GM12865 (cell line): ENCODE measurements at regions not wholly inside any gene's neighbourhood (a gene's known extent, or its start where the extent isn't known, plus 50 kb on each side); places are given as distances from the start of the nearest gene placed in this dataset.

Experiments
- DNase-seq: peaks from one replicate; pipeline ENCODE4 v3.0.0; 2010; ENCODE audit warnings: low read depth
- H3K4me3 ChIP-seq: 2 replicates; pipeline ENCODE4 v1.5.1; 2011; ENCODE audit warnings: mild to moderate bottlenecking, low read depth, low read length, control low read depth
- CTCF ChIP-seq: IDR thresholded peaks from 2 replicates; pipeline ENCODE4 v1.5.1; 2011; ENCODE audit warnings: low read length, control low read depth, low read depth, inconsistent platforms; ENCODE audit not compliant: insufficient read depth; ENCODE audit errors: missing control alignments

GRCh38 chr6:91412532-91412931 lies 825.7 kb upstream of the MAP3K7 start:
- H3K4me3 ChIP-seq = no peak overlapping the region
- no peak for DNase-seq
- no peak for TF ChIP-seq CTCF

- no peak for DNase-seq
- TF ChIP-seq CTCF = no peak
- no peak overlapping the region for H3K4me3 ChIP-seq
Observed at GRCh38 chr6:91407706-91408105, 820.8 kb upstream of the MAP3K7 start.

GRCh38 chr6:91392951-91393350 lies 806.1 kb upstream of the MAP3K7 start:
- no peak for DNase-seq
- no peak for TF ChIP-seq CTCF
- H3K4me3 ChIP-seq = no peak overlapping the region

- H3K4me3 ChIP-seq = no peak overlapping the region
- no peak for TF ChIP-seq CTCF
- DNase-seq = peak; percentile 6
Observed at GRCh38 chr6:91387290-91388059, 800.6 kb upstream of the MAP3K7 start.

- DNase-seq = no peak
- no peak for TF ChIP-seq CTCF
Observed at GRCh38 chr6:91386204-91386603, 799.3 kb upstream of the MAP3K7 start.

GRCh38 chr6:91383207-91383606 lies 796.3 kb upstream of the MAP3K7 start:
- H3K4me3 ChIP-seq = no peak overlapping the region
- no peak for DNase-seq
- TF ChIP-seq CTCF = no peak

More at GRCh38 chr6:91386204-91386603, 799.3 kb upstream of the MAP3K7 start:
- H3K4me3 ChIP-seq = no peak overlapping the region

GRCh38 chr6:91376686-91377085 lies 789.8 kb upstream of the MAP3K7 start:
- no peak for TF ChIP-seq CTCF
- H3K4me3 ChIP-seq = no peak overlapping the region
- DNase-seq = no peak
